HL-60 (cell line): ENCODE measurements at regions not wholly inside any gene's neighbourhood (a gene's known extent, or its start where the extent isn't known, plus 50 kb on each side); places are given as distances from the start of the nearest gene placed in this dataset.

Experiments
- DNase-seq, 2 experiments: peaks; one replicate each; pipeline ENCODE4 v3.0.0-alpha.2; 2010 to 2020; ENCODE audit warnings: low read depth in 1 of 2, low spot score in 1 of 2
- H3K27ac ChIP-seq: fragments of 250-450 bp; sonication (Bioruptor Pico); replicated peaks from 2 replicates; pipeline ENCODE4 v1.5.1; 2020; ENCODE audit warnings: mild to moderate bottlenecking, moderate library complexity
- H3K27me3 ChIP-seq: fragments of 250-450 bp; sonication (Bioruptor Pico); 2 replicates; pipeline ENCODE4 v1.5.1; 2021; ENCODE audit warnings: mild to moderate bottlenecking, moderate library complexity; ENCODE audit not compliant: insufficient read depth, poor library complexity, severe bottlenecking
- H3K4me3 ChIP-seq: replicated peaks from 2 replicates; pipeline ENCODE4 v1.5.1; 2011; ENCODE audit warnings: mild to moderate bottlenecking, control low read depth, low read length; ENCODE audit not compliant: insufficient read depth
- CTCF ChIP-seq: IDR thresholded peaks from one replicate; pipeline ENCODE4 v1.5.1; 2011; ENCODE audit warnings: low read length, control low read depth, inconsistent platforms; ENCODE audit not compliant: insufficient read depth
- GABPA ChIP-seq: IDR thresholded peaks from 2 replicates; pipeline ENCODE4 v1.6.1; 2012; ENCODE audit warnings: low read depth
- POLR2AphosphoS5 ChIP-seq: IDR thresholded peaks from 2 replicates; pipeline ENCODE4 v1.6.1; 2012; ENCODE audit warnings: low read depth
- REST ChIP-seq: IDR thresholded peaks from 2 replicates; pipeline ENCODE4 v1.6.1; 2012; ENCODE audit warnings: low read depth; ENCODE audit not compliant: insufficient replicate concordance
- SPI1 ChIP-seq: IDR thresholded peaks from 2 replicates; pipeline ENCODE4 v1.6.1; 2012; ENCODE audit warnings: low read depth, mild to moderate bottlenecking, borderline replicate concordance

DNA sequence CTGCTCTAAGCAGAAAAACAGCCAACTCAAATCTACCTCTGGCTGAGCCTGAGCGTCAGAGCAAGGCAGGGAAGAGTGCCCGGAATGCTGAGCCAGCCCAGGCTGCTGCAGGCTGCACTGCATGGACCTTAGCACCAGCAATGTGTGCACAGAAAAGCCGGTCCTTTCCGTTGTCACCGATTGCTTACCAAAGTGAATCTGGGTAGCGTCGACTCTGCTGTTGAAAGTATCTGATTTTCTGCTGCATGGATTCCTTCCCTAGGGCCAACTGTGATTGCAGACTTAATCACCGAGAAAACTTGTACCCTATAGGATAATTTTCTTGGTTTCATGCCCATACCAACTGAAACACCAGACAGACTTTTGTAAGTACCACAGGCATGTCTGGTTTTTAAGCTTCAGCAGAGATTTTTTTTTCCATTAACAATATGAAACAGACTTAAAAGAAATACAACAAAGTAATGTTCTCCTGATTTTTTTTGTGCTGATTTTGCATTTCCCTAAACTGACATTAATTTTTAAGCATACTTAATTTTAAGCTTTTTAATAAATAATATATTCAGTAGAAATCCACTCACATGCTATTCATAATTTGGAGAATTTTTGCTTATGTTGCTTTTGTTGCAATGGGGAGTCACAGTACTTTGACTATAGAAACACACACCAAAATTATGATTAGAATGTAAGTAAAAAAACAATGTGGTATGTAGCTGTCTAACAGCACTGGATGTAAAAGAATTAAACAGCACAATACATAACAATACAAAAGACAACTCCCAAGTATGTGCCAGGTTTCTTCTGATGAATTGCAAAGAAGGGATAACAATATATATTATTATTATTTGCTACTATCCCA lies 218.0 kb downstream of the THBS2 start:
- H3K27me3 ChIP-seq, result no peaks in the 10 kb centered on the region
- H3K27ac ChIP-seq, result no peak overlapping the region
- DNase-seq, result no peak
- TF ChIP-seq GABPA (no peak), SPI1 (no peak), REST (no peak), CTCF (no peak), POLR2AphosphoS5 (no peak)
- H3K4me3 ChIP-seq, result no peak overlapping the region

DNA sequence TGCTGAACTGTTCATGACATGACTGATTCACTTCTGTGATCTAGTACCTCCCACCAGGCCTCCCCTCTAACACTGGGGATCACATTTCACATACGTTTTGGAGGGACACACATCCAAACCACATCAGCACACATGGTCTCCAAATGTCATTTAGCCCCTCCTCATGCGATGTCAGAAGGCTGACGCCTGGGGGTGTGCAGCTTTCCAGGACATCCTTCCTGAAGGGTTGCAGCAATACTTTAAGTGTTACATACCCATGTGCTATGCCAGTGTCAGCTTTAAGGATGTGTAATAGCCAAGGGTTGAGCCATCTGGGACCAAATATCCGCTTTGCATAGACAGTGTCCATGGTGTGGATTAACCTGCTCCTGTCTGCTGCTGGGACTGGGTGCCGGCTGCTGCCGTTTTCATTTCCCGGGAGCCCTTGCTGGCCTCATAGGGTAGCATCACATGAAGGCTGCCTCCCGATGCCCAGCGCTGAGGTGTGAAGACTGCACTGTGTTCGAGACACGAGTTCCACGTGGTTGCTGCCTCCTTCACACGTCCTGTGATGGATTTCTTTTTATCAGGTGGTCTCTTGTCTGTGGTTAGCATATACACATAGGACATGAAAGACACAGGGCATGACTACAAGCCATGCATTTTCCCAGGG lies 219.0 kb downstream of the THBS2 start:
- Histone ChIP-seq H3K27ac (no peak overlapping the region), H3K27me3 (no peaks in the 10 kb centered on the region), H3K4me3 (no peak overlapping the region)
- TF ChIP-seq SPI1, result no peak
- no peak for TF ChIP-seq REST
- no peak for TF ChIP-seq CTCF
- TF ChIP-seq GABPA, result no peak
- TF ChIP-seq POLR2AphosphoS5, result no peak
- DNase-seq, result no peak

GRCh38 chr6:169029861-169030260 lies 223.8 kb downstream of the THBS2 start:
- TF ChIP-seq CTCF (no peak), REST (no peak), SPI1 (no peak), GABPA (no peak)
- DNase-seq, result no peak

More at GRCh38 chr6:169029861-169030260, 223.8 kb downstream of the THBS2 start:
- no peak overlapping the region for H3K27ac ChIP-seq
- H3K27me3 ChIP-seq, result no peaks in the 10 kb centered on the region
- no peak overlapping the region for H3K4me3 ChIP-seq
